Spleen (tissue), 11 donors: ENCODE measurements at regions not wholly inside any gene's neighbourhood (a gene's known extent, or its start where the extent isn't known, plus 50 kb on each side); places are given as distances from the start of the nearest gene placed in this dataset.

ENCODE experiments used
- DNase-seq: peaks from one replicate; pipeline ENCODE4 v3.0.0-alpha.2; 2020
- H3K27ac ChIP-seq, 8 donors: fragments of 200-600 bp; sonication (generic) in 7 of 8; 1 replicate in 4 of 8; 2 replicates in 4 of 8; pipeline versions ENCODE4 v1.5.0 to v1.8.0; 2016 to 2021; ENCODE audit warnings: inconsistent platforms in 4 of 8, mild to moderate bottlenecking in 4 of 8, moderate library complexity in 1 of 8
- H3K27me3 ChIP-seq, 7 donors: fragments of 200-600 bp; sonication (generic) in 6 of 7; replicated peaks in 1 of 7; 1 replicate in 4 of 7; 2 replicates in 3 of 7; pipeline versions ENCODE4 v1.5.0 to v1.8.0; 2016 to 2021; ENCODE audit warnings: inconsistent platforms in 3 of 7, mild to moderate bottlenecking in 1 of 7
- H3K36me3 ChIP-seq, 6 donors: fragments of 200-600 bp; sonication (generic) in 5 of 6; 1 replicate in 4 of 6; 2 replicates in 2 of 6; pipeline versions ENCODE4 v1.5.0 to v1.8.0; 2016 to 2021; ENCODE audit warnings: inconsistent platforms in 2 of 6
- H3K4me1 ChIP-seq, 6 donors: fragments of 200-600 bp; sonication (generic) in 5 of 6; 1 replicate in 3 of 6; 2 replicates in 3 of 6; pipeline versions ENCODE4 v1.5.0 to v1.8.0; 2016 to 2021; ENCODE audit warnings: inconsistent platforms in 3 of 6
- H3K4me3 ChIP-seq, 8 donors: fragments of 200-600 bp; sonication (generic) in 7 of 8; 1 replicate in 4 of 8; 2 replicates in 4 of 8; pipeline versions ENCODE4 v1.5.0 to v1.8.0; 2016 to 2021; ENCODE audit warnings: inconsistent platforms in 4 of 8, mild to moderate bottlenecking in 4 of 8, moderate library complexity in 2 of 8
- H3K9me3 ChIP-seq, 8 donors: fragments of 200-600 bp; sonication (generic) in 7 of 8; 1 replicate in 4 of 8; 2 replicates in 4 of 8; pipeline versions ENCODE4 v1.5.0 to v1.8.0; 2016 to 2021; ENCODE audit warnings: inconsistent platforms in 4 of 8
- POLR2A ChIP-seq, 3 donors: fragments of 450-650 bp; IDR thresholded peaks; one replicate each; pipeline ENCODE4 v1.5.1; 2017; ENCODE audit warnings: antibody characterized with exemption in 3 of 3, mild to moderate bottlenecking in 1 of 3
- POLR2AphosphoS5 ChIP-seq, 3 donors: sonication (generic); formaldehyde crosslinking; IDR thresholded peaks; one replicate each; pipeline ENCODE4 v1.5.1; 2017; ENCODE audit warnings: antibody characterized with exemption in 3 of 3
- WGBS, 5 donors: extraction: QIAGEN DNeasy Blood & Tissue Kit in 3 of 5; methylation state at CpG; one replicate each; pipeline versions ENCODE4 v1.1.5 to v1.1.7; 2013 to 2018; 5-methylcytosine and 5-hydroxymethylcytosine counted together
- intact Hi-C: fragments of 100-400 bp; cut with DNase I; formaldehyde crosslinking; loops from one replicate; pipeline ENCODE4 v1.15.0; 2023; ENCODE audit warnings: low total_unique reads
- TF ChIP-seq, protein P1 (sequence below), 11 experiments: fragments of 200-600 bp in 7 of 11; fragments of 450-650 bp in 4 of 11; sonication (generic) in 4 of 11; IDR thresholded peaks in 8 of 11; conservative IDR thresholded peaks in 3 of 11; 1 replicate in 7 of 11; 2 replicates in 4 of 11; pipeline versions ENCODE4 v1.4.0 to v1.8.0; 2016 to 2021; ENCODE audit warnings: antibody characterized with exemption in 11 of 11, inconsistent platforms in 4 of 11, mild to moderate bottlenecking in 1 of 11
- donor health status: healthy with polysubstance abuse.
- donor health status: DM: no; HTN: no; CAD: no; lungs with moderate emphysema.
- donor health status: DM: no; HTN: no; CAD: no.
- donor health status: Bipolar disorder and iron deficiency.
- donor health status: healthy.
- donor health status: DM: no; HTN: no; CAD: no.
- donor health status: DM: yes; HTN: yes; CAD: no.

DNA sequence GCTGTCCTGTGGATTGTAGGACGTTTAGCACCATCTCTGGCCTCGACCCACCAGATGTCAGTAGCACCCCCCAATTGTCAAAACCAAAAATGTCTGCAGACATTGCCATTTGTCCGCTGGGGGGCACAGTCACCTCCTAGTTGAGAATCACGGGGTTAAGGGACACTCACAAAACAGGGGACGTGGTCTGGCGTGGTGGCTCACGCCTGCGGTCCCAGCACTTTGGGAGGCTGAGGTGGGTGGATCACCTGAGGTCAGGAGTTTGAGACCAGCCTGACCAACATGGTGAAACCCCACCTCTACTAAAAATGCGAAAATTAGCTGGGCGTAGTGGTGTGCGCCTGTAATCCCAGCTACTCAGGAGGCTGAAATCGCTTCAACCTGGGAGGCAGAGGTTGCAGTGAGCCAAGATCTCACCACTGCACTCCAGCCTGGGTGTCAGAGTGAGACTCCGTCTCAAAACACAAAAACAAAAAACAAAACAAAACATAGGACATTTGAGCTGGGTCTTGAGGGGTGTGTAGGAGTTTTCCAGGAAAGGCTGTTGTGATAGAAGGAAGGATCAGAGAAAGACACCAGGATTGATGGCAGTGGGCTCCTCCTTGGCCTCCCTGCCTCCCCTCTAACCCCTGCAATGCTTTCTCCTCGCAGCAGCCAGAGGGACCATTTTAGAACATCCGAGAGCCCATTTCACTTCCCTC lies 171.8 kb upstream of the GSE1 start:
- no peaks in the 10 kb centered on the region for H3K9me3 ChIP-seq
- 81 to 92% (median 86%) methylated on average over 12 to 15 of the region's 15 CpGs for WGBS, 5 donors
- TF ChIP-seq, protein P1, sequence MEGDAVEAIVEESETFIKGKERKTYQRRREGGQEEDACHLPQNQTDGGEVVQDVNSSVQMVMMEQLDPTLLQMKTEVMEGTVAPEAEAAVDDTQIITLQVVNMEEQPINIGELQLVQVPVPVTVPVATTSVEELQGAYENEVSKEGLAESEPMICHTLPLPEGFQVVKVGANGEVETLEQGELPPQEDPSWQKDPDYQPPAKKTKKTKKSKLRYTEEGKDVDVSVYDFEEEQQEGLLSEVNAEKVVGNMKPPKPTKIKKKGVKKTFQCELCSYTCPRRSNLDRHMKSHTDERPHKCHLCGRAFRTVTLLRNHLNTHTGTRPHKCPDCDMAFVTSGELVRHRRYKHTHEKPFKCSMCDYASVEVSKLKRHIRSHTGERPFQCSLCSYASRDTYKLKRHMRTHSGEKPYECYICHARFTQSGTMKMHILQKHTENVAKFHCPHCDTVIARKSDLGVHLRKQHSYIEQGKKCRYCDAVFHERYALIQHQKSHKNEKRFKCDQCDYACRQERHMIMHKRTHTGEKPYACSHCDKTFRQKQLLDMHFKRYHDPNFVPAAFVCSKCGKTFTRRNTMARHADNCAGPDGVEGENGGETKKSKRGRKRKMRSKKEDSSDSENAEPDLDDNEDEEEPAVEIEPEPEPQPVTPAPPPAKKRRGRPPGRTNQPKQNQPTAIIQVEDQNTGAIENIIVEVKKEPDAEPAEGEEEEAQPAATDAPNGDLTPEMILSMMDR (IDR thresholded peaks at IDR 0.05 in 8 of 11, conservative IDR thresholded peaks at IDR 0.05 in 3 of 11) = peak in 1 of 11 experiments; percentile 21
- TF ChIP-seq POLR2A (IDR thresholded peaks at IDR 0.05) = no peak
- H3K36me3 ChIP-seq = no peaks in the 10 kb centered on the region
- H3K27ac ChIP-seq = no peak overlapping the region
- H3K4me3 ChIP-seq = no peak overlapping the region
- peaks cover 0 to 27% (median 7%) of the 10 kb centered on the region in 6 donors for H3K4me1 ChIP-seq
- no peak for DNase-seq
- no peaks in the 10 kb centered on the region for H3K27me3 ChIP-seq
- intact Hi-C loops = no loop called here

- H3K27me3 ChIP-seq = no peaks in the 10 kb centered on the region
- H3K27ac ChIP-seq = no peak overlapping the region
- H3K4me3 ChIP-seq = no peak overlapping the region
- DNase-seq = no peak
- TF ChIP-seq POLR2AphosphoS5 (IDR thresholded peaks at IDR 0.05) (no peak), POLR2A (IDR thresholded peaks at IDR 0.05) (no peak)
- TF ChIP-seq, protein P1 (IDR thresholded peaks at IDR 0.05 in 8 of 11, conservative IDR thresholded peaks at IDR 0.05 in 3 of 11) = no peak
- WGBS, 5 donors = 79 to 96% (median 88%) methylated on average over 12 of the region's 12 CpGs
- H3K36me3 ChIP-seq = no peaks in the 10 kb centered on the region
- H3K4me1 ChIP-seq = peaks cover 0 to 24% (median 5%) of the 10 kb centered on the region in 6 donors
- intact Hi-C loops = no loop called here
- no peaks in the 10 kb centered on the region for H3K9me3 ChIP-seq
Measured at GRCh38 chr16:85441890-85442670, 171.0 kb upstream of the GSE1 start.

DNA sequence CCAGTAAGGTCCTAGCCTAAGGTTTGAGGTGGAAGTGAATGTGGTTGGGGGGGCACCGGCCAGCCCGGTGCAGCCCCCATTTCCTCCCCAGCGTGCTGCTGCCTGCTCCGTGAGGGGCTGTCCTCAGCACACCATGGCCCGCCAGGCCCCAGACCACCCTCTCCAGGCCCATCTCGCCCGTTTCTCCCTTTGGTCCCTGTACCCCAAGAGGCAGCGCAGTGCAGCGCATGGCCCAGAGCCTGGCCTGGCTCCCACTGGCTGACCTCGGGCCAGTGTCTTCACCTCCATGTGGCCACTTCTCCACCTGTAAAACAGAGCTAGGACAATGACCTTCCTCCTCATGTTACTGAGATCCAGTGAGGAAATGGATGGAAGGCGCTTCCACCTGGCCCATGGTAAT lies 170.0 kb upstream of the GSE1 start:
- TF ChIP-seq, protein P1 (IDR thresholded peaks at IDR 0.05 in 8 of 11, conservative IDR thresholded peaks at IDR 0.05 in 3 of 11) = no peak
- TF ChIP-seq POLR2AphosphoS5 (IDR thresholded peaks at IDR 0.05) = no peak
- TF ChIP-seq POLR2A (IDR thresholded peaks at IDR 0.05) = no peak

DNA sequence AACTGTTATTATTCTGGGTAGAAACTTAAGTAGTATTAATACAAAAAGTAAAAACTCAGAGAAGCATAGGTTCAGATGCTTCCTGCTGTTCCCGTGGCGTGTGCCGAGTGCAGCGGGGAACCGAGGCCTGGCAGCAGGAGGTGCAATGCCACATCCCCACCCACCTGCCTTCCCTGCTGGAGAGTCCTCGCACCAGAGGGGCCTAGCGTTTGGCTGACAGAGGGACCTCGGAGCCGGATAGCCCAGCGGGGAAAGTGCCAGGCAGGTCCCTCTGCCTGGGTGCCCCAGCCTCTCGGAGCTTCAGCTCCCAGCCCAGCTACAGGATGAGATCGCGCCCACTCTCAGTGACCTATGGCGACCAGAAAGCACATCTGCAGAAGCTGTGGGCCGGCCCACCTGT lies 169.6 kb upstream of the GSE1 start:
- H3K27me3 ChIP-seq = peaks cover 0 to 2% (median 0%) of the 10 kb centered on the region in 7 donors
- H3K4me1 ChIP-seq = peaks cover 6 to 27% (median 16%) of the 10 kb centered on the region in 6 donors
- no peak for DNase-seq
- H3K4me3 ChIP-seq = no peak overlapping the region
- H3K9me3 ChIP-seq = no peaks in the 10 kb centered on the region
- 86 to 97% (median 96%) methylated on average over 10 to 15 of the region's 15 CpGs for WGBS, 5 donors
- intact Hi-C loops = no loop called here
- no peak for TF ChIP-seq POLR2AphosphoS5 (IDR thresholded peaks at IDR 0.05)
- no peak for TF ChIP-seq POLR2A (IDR thresholded peaks at IDR 0.05)
- TF ChIP-seq, protein P1 (IDR thresholded peaks at IDR 0.05 in 8 of 11, conservative IDR thresholded peaks at IDR 0.05 in 3 of 11) = no peak
- no peaks in the 10 kb centered on the region for H3K36me3 ChIP-seq
- no peak overlapping the region for H3K27ac ChIP-seq

More for the DNA sequence above, 170.0 kb upstream of the GSE1 start:
- peaks cover 2 to 24% (median 12%) of the 10 kb centered on the region in 6 donors for H3K4me1 ChIP-seq
- H3K27ac ChIP-seq = no peak overlapping the region
- no peak for DNase-seq
- H3K9me3 ChIP-seq = no peaks in the 10 kb centered on the region
- 81 to 87% (median 85%) methylated on average over 11 of the region's 11 CpGs for WGBS, 5 donors
- intact Hi-C loops = no loop called here
- no peaks in the 10 kb centered on the region for H3K36me3 ChIP-seq
- H3K4me3 ChIP-seq = no peak overlapping the region
- H3K27me3 ChIP-seq = no peaks in the 10 kb centered on the region
